Thymus (tissue), 11 donors: ENCODE measurements at regions not wholly inside any gene's neighbourhood (a gene's known extent, or its start where the extent isn't known, plus 50 kb on each side); places are given as distances from the start of the nearest gene placed in this dataset.
"Not testable (repeated sequence)": the region's sequence is repeated elsewhere in the genome, so short reads cannot be mapped to it uniquely, and the experiment has no call there.

Experiments used
- DNase-seq, 9 donors: peaks; one replicate each; pipeline ENCODE4 v3.0.0-alpha.2; 2013; ENCODE audit warnings: low spot score in 9 of 9, low read depth in 6 of 9, missing footprints in 1 of 9
- H3K27ac ChIP-seq, 2 donors: one replicate each; pipeline ENCODE4 v1.5.1; 2013; ENCODE audit warnings: control low read depth in 1 of 2, low read depth in 1 of 2, low read length in 1 of 2, mild to moderate bottlenecking in 1 of 2, moderate library complexity in 1 of 2
- H3K27me3 ChIP-seq, 2 donors: one replicate each; pipeline ENCODE4 v1.5.1; 2013; ENCODE audit warnings: low read length in 1 of 2; ENCODE audit not compliant: control insufficient read depth in 2 of 2, insufficient read depth in 1 of 2
- H3K36me3 ChIP-seq, 2 donors: one replicate each; pipeline ENCODE4 v1.5.1; 2013; ENCODE audit warnings: low read length in 1 of 2, mild to moderate bottlenecking in 1 of 2, moderate library complexity in 1 of 2; ENCODE audit not compliant: control insufficient read depth in 2 of 2, insufficient read depth in 2 of 2
- H3K4me1 ChIP-seq, 2 donors: one replicate each; pipeline ENCODE4 v1.5.1; 2013; ENCODE audit warnings: low read length in 2 of 2; ENCODE audit not compliant: control insufficient read depth in 2 of 2, insufficient read depth in 2 of 2
- H3K4me3 ChIP-seq, 2 donors: one replicate each; pipeline ENCODE4 v1.5.1; 2013; ENCODE audit warnings: low read length in 2 of 2, control low read depth in 1 of 2, mild to moderate bottlenecking in 1 of 2
- H3K9me3 ChIP-seq, 2 donors: one replicate each; pipeline ENCODE4 v1.5.1; 2013; ENCODE audit warnings: low read length in 1 of 2, mild to moderate bottlenecking in 1 of 2; ENCODE audit not compliant: control insufficient read depth in 2 of 2, insufficient read depth in 1 of 2
- WGBS: extraction: QIAGEN DNeasy Blood & Tissue Kit; methylation state at CpG from one replicate; pipeline ENCODE4 v1.1.7; 2013; 5-methylcytosine and 5-hydroxymethylcytosine counted together
- donor health status: healthy.

- not testable (repeated sequence) for H3K4me1 ChIP-seq, DNase-seq
- 93% methylated on average over 2 of the region's 2 CpGs for WGBS
Observed at GRCh38 chr2:175796422-175796821, 205.6 kb downstream of the LNPK start.

GRCh38 chr2:175793648-175794047 is 208.4 kb downstream of the LNPK start:
- Histone ChIP-seq H3K27me3 (no peaks in the 10 kb centered on the region), H3K4me3 (no peak overlapping the region), H3K36me3 (no peaks in the 10 kb centered on the region), H3K27ac (no peak overlapping the region), H3K9me3 (peaks cover 0 to 9% of the 10 kb centered on the region in 2 donors), H3K4me1 (no peaks in the 10 kb centered on the region)
- 83% methylated on average over 3 of the region's 3 CpGs for WGBS
- no peak for DNase-seq

More at GRCh38 chr2:175796422-175796821, 205.6 kb downstream of the LNPK start:
- not testable (repeated sequence) for H3K4me3 ChIP-seq, H3K27me3 ChIP-seq, H3K9me3 ChIP-seq, H3K27ac ChIP-seq, H3K36me3 ChIP-seq

- no peaks in the 10 kb centered on the region for H3K27me3 ChIP-seq
- DNase-seq = no peak
- H3K36me3 ChIP-seq = no peaks in the 10 kb centered on the region
- H3K4me3 ChIP-seq = no peak overlapping the region
- no peaks in the 10 kb centered on the region for H3K4me1 ChIP-seq
- no peak overlapping the region for H3K27ac ChIP-seq
- peaks cover 0 to 9% of the 10 kb centered on the region in 2 donors for H3K9me3 ChIP-seq
Observed at GRCh38 chr2:175792881-175793280, 209.2 kb downstream of the LNPK start.

GRCh38 chr2:175792199-175792598 is 209.9 kb downstream of the LNPK start:
- no peak overlapping the region for H3K27ac ChIP-seq
- no peak for DNase-seq
- H3K4me1 ChIP-seq = no peaks in the 10 kb centered on the region
- H3K27me3 ChIP-seq = no peaks in the 10 kb centered on the region
- H3K36me3 ChIP-seq = no peaks in the 10 kb centered on the region
- H3K9me3 ChIP-seq = peaks cover 0 to 9% of the 10 kb centered on the region in 2 donors
- H3K4me3 ChIP-seq = no peak overlapping the region
- 96% methylated on average over 5 of the region's 5 CpGs for whole genome bisulfite sequencing

GRCh38 chr2:175786471-175787124 is 215.5 kb downstream of the LNPK start:
- no peak overlapping the region for H3K4me3 ChIP-seq
- H3K4me1 ChIP-seq = no peaks in the 10 kb centered on the region
- no peaks in the 10 kb centered on the region for H3K36me3 ChIP-seq
- no peaks in the 10 kb centered on the region for H3K27me3 ChIP-seq
- WGBS = 96% methylated on average over 3 of the region's 3 CpGs
- H3K9me3 ChIP-seq = no peaks in the 10 kb centered on the region
- H3K27ac ChIP-seq = no peak overlapping the region
- DNase-seq = no peak

GRCh38 chr2:175777337-175777736 is 224.7 kb downstream of the LNPK start:
- not testable (repeated sequence) for H3K4me3 ChIP-seq, DNase-seq

GRCh38 chr2:175769200-175769599 is 232.9 kb downstream of the LNPK start:
- 91% methylated on average over 1 of the region's 1 CpG for WGBS
- Histone ChIP-seq H3K4me1 (no peaks in the 10 kb centered on the region), H3K27me3 (no peaks in the 10 kb centered on the region), H3K4me3 (no peak overlapping the region), H3K27ac (no peak overlapping the region), H3K36me3 (no peaks in the 10 kb centered on the region), H3K9me3 (no peaks in the 10 kb centered on the region)
- DNase-seq = no peak

More at GRCh38 chr2:175777337-175777736, 224.7 kb downstream of the LNPK start:
- 83% methylated on average over 2 of the region's 2 CpGs for WGBS
- H3K4me1 ChIP-seq, H3K36me3 ChIP-seq, H3K9me3 ChIP-seq, H3K27me3 ChIP-seq, H3K27ac ChIP-seq: not testable (repeated sequence)

- H3K9me3 ChIP-seq = no peaks in the 10 kb centered on the region
- no peaks in the 10 kb centered on the region for H3K36me3 ChIP-seq
- H3K27me3 ChIP-seq = no peaks in the 10 kb centered on the region
- WGBS = 60% methylated on average over 3 of the region's 3 CpGs
- no peak overlapping the region for H3K27ac ChIP-seq
- DNase-seq = no peak
- H3K4me1 ChIP-seq = no peaks in the 10 kb centered on the region
- H3K4me3 ChIP-seq = no peak overlapping the region
Observed at GRCh38 chr2:175766880-175767279, 235.2 kb downstream of the LNPK start.

GRCh38 chr2:175755656-175756386 is 246.2 kb downstream of the LNPK start:
- Histone ChIP-seq H3K27me3 (no peaks in the 10 kb centered on the region), H3K9me3 (no peaks in the 10 kb centered on the region), H3K36me3 (no peaks in the 10 kb centered on the region), H3K4me3 (no peak overlapping the region), H3K27ac (no peak overlapping the region), H3K4me1 (no peaks in the 10 kb centered on the region)
- no peak for DNase-seq
- 87% methylated on average over 4 of the region's 4 CpGs for WGBS
